Type B pancreatic cell (in vitro differentiated cells): ENCODE measurements at regions not wholly inside any gene's neighbourhood (a gene's known extent, or its start where the extent isn't known, plus 50 kb on each side); places are given as distances from the start of the nearest gene placed in this dataset.

ENCODE experiments used
- DNase-seq: peaks from one replicate; pipeline ENCODE4 v3.0.0; 2021; ENCODE audit warnings: mixed read lengths; ENCODE audit not compliant: unreplicated experiment; ENCODE audit errors: extremely low spot score
- H3K27ac Mint-ChIP-seq: 2 replicates; pipeline ENCODE4 v1.8.0; 2021; ENCODE audit warnings: mild to moderate bottlenecking, mixed read lengths
- H3K27me3 Mint-ChIP-seq: 2 replicates; pipeline ENCODE4 v1.8.0; 2021; ENCODE audit warnings: mixed read lengths
- H3K36me3 Mint-ChIP-seq: 2 replicates; pipeline ENCODE4 v1.8.0; 2021; ENCODE audit warnings: mixed read lengths
- H3K4me1 Mint-ChIP-seq: one replicate; pipeline ENCODE4 v1.8.0; 2021; ENCODE audit warnings: mixed read lengths; ENCODE audit not compliant: unreplicated experiment
- H3K4me3 Mint-ChIP-seq: 2 replicates; pipeline ENCODE4 v1.8.0; 2021; ENCODE audit warnings: mild to moderate bottlenecking, mixed read lengths
- H3K9me3 Mint-ChIP-seq: 2 replicates; pipeline ENCODE4 v1.8.0; 2021; ENCODE audit warnings: mixed read lengths
- TF ChIP-seq, protein P1 (sequence below): fragments of 200-600 bp; sonication (generic); conservative IDR thresholded peaks from 2 replicates; pipeline ENCODE4 v1.5.0; 2021; ENCODE audit warnings: antibody characterized with exemption, mild to moderate bottlenecking

DNA sequence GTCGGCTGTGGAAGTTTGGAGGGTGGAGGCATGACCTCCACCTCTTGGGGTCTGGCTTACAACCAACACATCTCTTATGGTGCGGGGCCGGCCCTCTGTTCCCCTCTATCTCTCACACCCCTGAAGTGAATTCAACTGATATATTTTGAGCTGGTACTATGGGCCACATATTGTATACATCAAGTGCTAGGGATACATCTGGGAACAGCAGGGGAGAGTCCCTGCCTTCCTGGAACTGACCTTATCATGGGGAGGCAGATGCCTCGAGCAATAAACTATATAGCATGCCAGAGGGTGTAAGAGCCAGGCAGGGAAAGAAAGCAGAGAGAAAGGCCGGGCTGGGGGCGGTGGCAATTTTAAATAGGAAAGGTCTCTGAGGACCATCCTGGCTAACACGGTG is 60.4 kb upstream of the TRPM1 start:
- TF ChIP-seq, protein P1, sequence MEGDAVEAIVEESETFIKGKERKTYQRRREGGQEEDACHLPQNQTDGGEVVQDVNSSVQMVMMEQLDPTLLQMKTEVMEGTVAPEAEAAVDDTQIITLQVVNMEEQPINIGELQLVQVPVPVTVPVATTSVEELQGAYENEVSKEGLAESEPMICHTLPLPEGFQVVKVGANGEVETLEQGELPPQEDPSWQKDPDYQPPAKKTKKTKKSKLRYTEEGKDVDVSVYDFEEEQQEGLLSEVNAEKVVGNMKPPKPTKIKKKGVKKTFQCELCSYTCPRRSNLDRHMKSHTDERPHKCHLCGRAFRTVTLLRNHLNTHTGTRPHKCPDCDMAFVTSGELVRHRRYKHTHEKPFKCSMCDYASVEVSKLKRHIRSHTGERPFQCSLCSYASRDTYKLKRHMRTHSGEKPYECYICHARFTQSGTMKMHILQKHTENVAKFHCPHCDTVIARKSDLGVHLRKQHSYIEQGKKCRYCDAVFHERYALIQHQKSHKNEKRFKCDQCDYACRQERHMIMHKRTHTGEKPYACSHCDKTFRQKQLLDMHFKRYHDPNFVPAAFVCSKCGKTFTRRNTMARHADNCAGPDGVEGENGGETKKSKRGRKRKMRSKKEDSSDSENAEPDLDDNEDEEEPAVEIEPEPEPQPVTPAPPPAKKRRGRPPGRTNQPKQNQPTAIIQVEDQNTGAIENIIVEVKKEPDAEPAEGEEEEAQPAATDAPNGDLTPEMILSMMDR: no peak
- Mint-ChIP-seq H3K36me3 (no peaks in the 10 kb centered on the region), H3K4me1 (peaks cover 22% of the 10 kb centered on the region), H3K27ac (no peak overlapping the region), H3K9me3 (no peaks in the 10 kb centered on the region), H3K27me3 (no peaks in the 10 kb centered on the region), H3K4me3 (no peak overlapping the region)
- no peak for DNase-seq

- H3K4me3 Mint-ChIP-seq: no peak overlapping the region
- no peaks in the 10 kb centered on the region for H3K27me3 Mint-ChIP-seq
- H3K36me3 Mint-ChIP-seq: no peaks in the 10 kb centered on the region
- TF ChIP-seq, protein P1: no peak
- H3K27ac Mint-ChIP-seq: peak overlapping the region; percentile 21
- peaks cover 16% of the 10 kb centered on the region for H3K4me1 Mint-ChIP-seq
- DNase-seq: no peak
- H3K9me3 Mint-ChIP-seq: no peaks in the 10 kb centered on the region
Observed at GRCh38 chr15:31162721-31163510, 61.4 kb upstream of the TRPM1 start.

DNA sequence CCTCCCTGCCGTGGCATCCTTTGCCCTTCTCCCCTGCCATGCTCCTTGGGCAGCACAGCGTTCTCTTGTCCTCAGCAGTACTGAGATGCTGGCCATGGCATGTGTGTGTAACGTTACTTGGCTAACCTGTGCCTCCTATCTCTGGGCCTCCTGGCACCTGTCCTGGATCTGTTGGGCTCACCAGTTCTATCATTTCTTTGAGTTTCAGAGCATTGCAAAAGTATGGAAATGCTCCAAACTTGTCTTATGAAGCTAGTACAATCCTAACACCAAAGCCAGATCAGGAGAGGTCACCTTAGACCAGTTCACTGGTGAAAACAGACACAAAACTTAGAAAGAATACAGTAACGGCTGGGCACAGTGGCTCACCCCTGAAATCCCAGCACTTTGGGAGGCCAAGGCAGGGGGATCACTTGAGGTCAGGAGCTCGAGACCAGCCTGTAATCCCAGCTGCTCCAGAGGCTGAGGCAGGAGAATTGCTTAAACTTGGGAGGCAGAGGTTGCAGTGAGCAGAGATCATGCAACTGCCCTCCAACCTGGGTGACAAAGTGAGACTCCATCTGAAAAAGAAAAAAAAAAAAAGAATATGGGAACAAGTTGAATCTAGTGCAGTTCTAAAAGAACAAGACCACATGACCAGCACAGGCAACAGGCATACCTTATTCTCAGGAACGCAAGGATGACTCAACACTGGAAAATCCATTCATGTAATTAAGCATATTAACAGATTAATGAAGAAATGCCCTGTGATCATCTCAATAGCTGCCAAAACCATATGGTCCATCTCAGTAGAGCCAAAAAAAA is 62.4 kb upstream of the TRPM1 start:
- DNase-seq: no peak
- Mint-ChIP-seq H3K4me1 (peaks cover 12% of the 10 kb centered on the region), H3K4me3 (no peak overlapping the region), H3K27ac (peak overlapping the region; percentile 21), H3K36me3 (no peaks in the 10 kb centered on the region), H3K9me3 (no peaks in the 10 kb centered on the region), H3K27me3 (no peaks in the 10 kb centered on the region)
- TF ChIP-seq, protein P1: no peak

DNA sequence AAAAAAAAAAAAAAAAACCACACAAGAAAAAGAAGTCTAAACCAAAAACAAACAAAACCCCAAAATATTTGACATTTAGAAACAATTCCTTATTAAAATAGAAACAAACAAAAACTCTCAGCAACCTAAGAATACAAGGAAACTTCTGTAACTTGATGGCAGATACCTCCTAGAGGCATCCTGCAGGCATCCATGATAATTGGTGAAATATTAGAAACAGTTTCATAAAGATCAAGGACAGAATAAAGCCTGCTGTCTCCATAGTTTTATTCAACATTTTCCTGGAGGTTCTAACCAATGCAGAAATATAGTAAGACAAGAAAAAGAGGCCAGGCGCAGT is 63.0 kb upstream of the TRPM1 start:
- Mint-ChIP-seq H3K9me3 (no peaks in the 10 kb centered on the region), H3K27ac (no peak overlapping the region), H3K36me3 (no peaks in the 10 kb centered on the region), H3K4me3 (no peak overlapping the region), H3K4me1 (peaks cover 8% of the 10 kb centered on the region), H3K27me3 (no peaks in the 10 kb centered on the region)
- DNase-seq: no peak
- TF ChIP-seq, protein P1: no peak

- TF ChIP-seq, protein P1: no peak
- H3K27ac Mint-ChIP-seq: no peak overlapping the region
- H3K4me1 Mint-ChIP-seq: no peaks in the 10 kb centered on the region
- no peaks in the 10 kb centered on the region for H3K9me3 Mint-ChIP-seq
- H3K4me3 Mint-ChIP-seq: no peak overlapping the region
- no peak for DNase-seq
- H3K36me3 Mint-ChIP-seq: no peaks in the 10 kb centered on the region
- H3K27me3 Mint-ChIP-seq: no peaks in the 10 kb centered on the region
Observed at GRCh38 chr15:31169558-31169957, 68.0 kb upstream of the TRPM1 start.
